ENCODE measurements at regions not wholly inside any gene's neighbourhood (a gene's known extent, or its start where the extent isn't known, plus 50 kb on each side); places are given as distances from the start of the nearest gene placed in this dataset.

DNA sequence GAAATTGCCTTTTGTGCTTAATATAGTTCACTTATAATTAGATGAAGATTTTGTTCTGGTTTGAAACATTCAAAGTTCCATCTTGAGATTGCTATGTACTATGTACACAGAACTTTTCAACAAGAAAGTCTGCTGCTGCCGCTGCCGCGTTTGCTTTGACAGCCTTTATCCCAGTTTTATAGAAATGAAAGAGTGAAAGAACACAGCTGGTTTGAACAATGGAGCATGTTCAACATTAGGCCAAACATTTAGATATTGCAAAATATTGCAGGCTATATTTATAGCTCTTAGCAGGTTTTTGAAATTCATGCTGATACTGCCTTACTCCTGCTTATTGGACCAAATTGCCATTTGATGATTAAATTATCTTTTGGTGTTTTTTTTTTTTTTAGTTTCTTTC lies 299.8 kb upstream of the PRKD1 start:
- TF ChIP-seq FOXP2 (optimal IDR thresholded peaks at IDR 0.05; ENCODE audit: borderline replicate concordance, extremely low read depth, extremely low read length, insufficient read depth) (no peak), TAF1 (IDR thresholded peaks at IDR 0.05; ENCODE audit: borderline replicate concordance, insufficient read depth, low read length) (no peak), POLR2AphosphoS5 (IDR thresholded peaks at IDR 0.05; ENCODE audit: low read depth, low read length) (no peak), SIN3A (IDR thresholded peaks at IDR 0.05; ENCODE audit: borderline replicate concordance, insufficient read depth, low read length) (no peak)
